Spleen (tissue), 7 donors: ENCODE measurements at regions not wholly inside any gene's neighbourhood (a gene's known extent, or its start where the extent isn't known, plus 50 kb on each side); places are given as distances from the start of the nearest gene placed in this dataset.

ENCODE experiments used
- POLR2A ChIP-seq, 3 donors: fragments of 450-650 bp; IDR thresholded peaks; one replicate each; pipeline ENCODE4 v1.5.1; 2017; ENCODE audit warnings: antibody characterized with exemption in 3 of 3, mild to moderate bottlenecking in 1 of 3
- POLR2AphosphoS5 ChIP-seq, 3 donors: sonication (generic); formaldehyde crosslinking; IDR thresholded peaks; one replicate each; pipeline ENCODE4 v1.5.1; 2017; ENCODE audit warnings: antibody characterized with exemption in 3 of 3
- TF ChIP-seq, protein P1 (sequence below), 11 experiments: fragments of 200-600 bp in 7 of 11; fragments of 450-650 bp in 4 of 11; sonication (generic) in 4 of 11; IDR thresholded peaks in 8 of 11; conservative IDR thresholded peaks in 3 of 11; 1 replicate in 7 of 11; 2 replicates in 4 of 11; pipeline versions ENCODE4 v1.4.0 to v1.8.0; 2016 to 2021; ENCODE audit warnings: antibody characterized with exemption in 11 of 11, inconsistent platforms in 4 of 11, mild to moderate bottlenecking in 1 of 11
- donor health status: DM: no; HTN: no; CAD: no; lungs with moderate emphysema.
- donor health status: DM: no; HTN: no; CAD: no.
- donor health status: DM: no; HTN: no; CAD: no.

DNA sequence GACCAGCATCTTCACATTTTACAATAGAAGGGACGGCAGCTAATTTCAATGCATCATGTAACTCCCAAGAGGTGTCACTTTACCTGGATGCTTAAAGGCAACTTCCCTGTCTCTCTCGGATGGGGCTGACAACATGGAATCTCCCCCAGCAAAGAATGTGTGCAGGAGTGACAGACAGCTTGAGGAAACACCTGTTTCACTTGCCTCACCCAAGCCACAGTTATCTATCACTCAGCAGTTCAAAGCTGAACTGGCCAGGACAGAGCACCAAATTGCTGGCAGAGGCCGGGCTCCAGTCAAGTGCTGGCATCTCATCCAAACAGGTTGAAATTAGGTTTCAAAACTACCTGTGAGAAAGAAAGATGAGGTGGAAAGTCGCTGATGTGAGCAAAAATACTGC lies 538.0 kb upstream of the PLXNA2 start:
- TF ChIP-seq, protein P1, sequence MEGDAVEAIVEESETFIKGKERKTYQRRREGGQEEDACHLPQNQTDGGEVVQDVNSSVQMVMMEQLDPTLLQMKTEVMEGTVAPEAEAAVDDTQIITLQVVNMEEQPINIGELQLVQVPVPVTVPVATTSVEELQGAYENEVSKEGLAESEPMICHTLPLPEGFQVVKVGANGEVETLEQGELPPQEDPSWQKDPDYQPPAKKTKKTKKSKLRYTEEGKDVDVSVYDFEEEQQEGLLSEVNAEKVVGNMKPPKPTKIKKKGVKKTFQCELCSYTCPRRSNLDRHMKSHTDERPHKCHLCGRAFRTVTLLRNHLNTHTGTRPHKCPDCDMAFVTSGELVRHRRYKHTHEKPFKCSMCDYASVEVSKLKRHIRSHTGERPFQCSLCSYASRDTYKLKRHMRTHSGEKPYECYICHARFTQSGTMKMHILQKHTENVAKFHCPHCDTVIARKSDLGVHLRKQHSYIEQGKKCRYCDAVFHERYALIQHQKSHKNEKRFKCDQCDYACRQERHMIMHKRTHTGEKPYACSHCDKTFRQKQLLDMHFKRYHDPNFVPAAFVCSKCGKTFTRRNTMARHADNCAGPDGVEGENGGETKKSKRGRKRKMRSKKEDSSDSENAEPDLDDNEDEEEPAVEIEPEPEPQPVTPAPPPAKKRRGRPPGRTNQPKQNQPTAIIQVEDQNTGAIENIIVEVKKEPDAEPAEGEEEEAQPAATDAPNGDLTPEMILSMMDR (IDR thresholded peaks at IDR 0.05 in 8 of 11, conservative IDR thresholded peaks at IDR 0.05 in 3 of 11): no peak
- TF ChIP-seq POLR2AphosphoS5 (IDR thresholded peaks at IDR 0.05) (no peak), POLR2A (IDR thresholded peaks at IDR 0.05) (no peak)
